Endothelial cell of umbilical vein (primary cell): ENCODE measurements at regions not wholly inside any gene's neighbourhood (a gene's known extent, or its start where the extent isn't known, plus 50 kb on each side); places are given as distances from the start of the nearest gene placed in this dataset.

Experiments
- BruUV-seq: library from RNA; stranded (reverse); fragments of 400-500 nt; replicated peaks from 2 replicates; lab custom pipeline; 2021; lab: Mats Ljungman, UMichigan
- CTCF ChIA-PET: fragments of 300-600, 350-600 bp; sonication (Branson Sonifier 250); formaldehyde crosslinking; loops from one replicate; lab custom pipeline; 2021; ENCODE audit warnings: antibody characterized with exemption, inconsistent platforms; lab: Charles Lee
- POLR2A ChIA-PET: fragments of 300-600, 350-600 bp; sonication (Branson Sonifier 250); formaldehyde crosslinking; loops from one replicate; lab custom pipeline; 2021; ENCODE audit warnings: antibody characterized with exemption, inconsistent platforms; lab: Charles Lee
- DNase-seq: peaks from one replicate; pipeline ENCODE4 v3.0.0-alpha.2; 2011; ENCODE audit warnings: low read depth, low spot score
- FAIRE-seq: peaks from 2 replicates; lab custom pipeline; 2011; peaks lifted over from hg19 to GRCh38; lab: Jason Lieb, UNC
- H2AFZ ChIP-seq: 2 replicates; pipeline ENCODE4 v1.6.0; 2012; ENCODE audit warnings: low read depth, low read length, control low read depth, inconsistent platforms
- H3K27ac ChIP-seq: 2 replicates; pipeline ENCODE4 v1.5.1; 2011; ENCODE audit warnings: low read depth, mild to moderate bottlenecking, control low read depth, low read length, moderate library complexity; ENCODE audit not compliant: insufficient read depth
- H3K27me3 ChIP-seq, 2 experiments: 2 replicates each; pipeline versions ENCODE4 v1.6.0 to v1.6.1; 2011; ENCODE audit warnings: low read length in 2 of 2, mixed read lengths in 1 of 2; ENCODE audit not compliant: control insufficient read depth in 2 of 2, insufficient read depth in 2 of 2
- H3K36me3 ChIP-seq, 2 experiments: 2 replicates in 1 of 2; 3 replicates in 1 of 2; pipeline ENCODE4 v1.5.1; 2011; ENCODE audit warnings: low read length in 2 of 2, mild to moderate bottlenecking in 1 of 2, moderate library complexity in 1 of 2; ENCODE audit not compliant: control insufficient read depth in 2 of 2, insufficient read depth in 2 of 2; ENCODE audit errors: extremely low read depth in 1 of 2
- H3K4me1 ChIP-seq: 3 replicates; pipeline ENCODE4 v1.5.1; 2011; ENCODE audit warnings: mild to moderate bottlenecking, low read length; ENCODE audit not compliant: control insufficient read depth, insufficient read depth; ENCODE audit errors: extremely low read depth
- H3K4me2 ChIP-seq: 2 replicates; pipeline ENCODE4 v1.6.1; 2011; ENCODE audit warnings: low read length, control low read depth, mixed read lengths; ENCODE audit not compliant: insufficient read depth
- H3K4me3 ChIP-seq, 3 experiments: fragments of 200-600 bp in 1 of 3; sonication (generic), shearing (Covaris generic) in 1 of 3; replicated peaks in 1 of 3; 2 replicates each; pipeline ENCODE4 v1.5.1; 2011 to 2016; ENCODE audit warnings: control low read depth in 3 of 3, low read length in 3 of 3, mild to moderate bottlenecking in 2 of 3, inconsistent platforms in 1 of 3, low read depth in 1 of 3, moderate library complexity in 1 of 3; ENCODE audit not compliant: insufficient read depth in 1 of 3
- H3K79me2 ChIP-seq: 2 replicates; pipeline ENCODE4 v1.6.0; 2012; ENCODE audit warnings: low read length, inconsistent platforms; ENCODE audit not compliant: control insufficient read depth, insufficient read depth
- H3K9ac ChIP-seq: replicated peaks from 2 replicates; pipeline ENCODE3; 2011; ENCODE audit warnings: low read length, control low read depth; ENCODE audit not compliant: insufficient read depth; ENCODE audit errors: extremely low read depth
- H3K9me1 ChIP-seq: replicated peaks from 3 replicates; pipeline ENCODE4 v1.6.0; 2011; ENCODE audit warnings: mild to moderate bottlenecking, low read length; ENCODE audit not compliant: control insufficient read depth, insufficient read depth; ENCODE audit errors: extremely low read depth
- H3K9me3 ChIP-seq: replicated peaks from 2 replicates; pipeline ENCODE4 v1.5.1; 2012; ENCODE audit warnings: low read length, inconsistent platforms; ENCODE audit not compliant: control insufficient read depth, insufficient read depth
- H4K20me1 ChIP-seq: replicated peaks from 2 replicates; pipeline ENCODE3; 2011; ENCODE audit warnings: mild to moderate bottlenecking, low read length; ENCODE audit not compliant: control insufficient read depth, insufficient read depth; ENCODE audit errors: extremely low read depth
- CTCF ChIP-seq, 2 donors: IDR thresholded peaks; 1 replicate in 1 of 2; 2 replicates in 1 of 2; pipeline ENCODE4 v1.5.1; 2011; ENCODE audit warnings: low read length in 2 of 2, mild to moderate bottlenecking in 2 of 2, moderate library complexity in 2 of 2, control low read depth in 1 of 2, inconsistent platforms in 1 of 2, low read depth in 1 of 2; ENCODE audit not compliant: insufficient read depth in 1 of 2; ENCODE audit errors: extremely low read depth in 1 of 2
- EZH2 ChIP-seq: IDR thresholded peaks from 2 replicates; pipeline ENCODE4 v1.6.1; 2012; ENCODE audit warnings: borderline replicate concordance, low read depth, mild to moderate bottlenecking, moderate library complexity, low read length, inconsistent platforms; ENCODE audit not compliant: severe bottlenecking
- FOS ChIP-seq: IDR thresholded peaks from 2 replicates; pipeline ENCODE4 v1.6.1; 2011; ENCODE audit warnings: mild to moderate bottlenecking, low read length, moderate library complexity, borderline replicate concordance; ENCODE audit not compliant: insufficient read depth
- GATA2 ChIP-seq: IDR thresholded peaks from 2 replicates; pipeline ENCODE4 v1.7.0; 2011; ENCODE audit warnings: low read depth, mild to moderate bottlenecking, moderate library complexity, mixed read lengths, low read length; ENCODE audit not compliant: insufficient read length, insufficient read depth
- JUN ChIP-seq: IDR thresholded peaks from 2 replicates; pipeline ENCODE4 v1.6.1; 2011; ENCODE audit warnings: borderline replicate concordance, low read depth; ENCODE audit not compliant: insufficient read length, insufficient read depth
- MYC ChIP-seq: IDR thresholded peaks from one replicate; pipeline ENCODE4 v1.6.1; 2011; ENCODE audit warnings: mild to moderate bottlenecking, low read depth, low read length
- POLR2A ChIP-seq: IDR thresholded peaks from 2 replicates; pipeline ENCODE4 v1.6.1; 2012; ENCODE audit warnings: low read depth, mild to moderate bottlenecking, control low read depth, low read length
- POLR2AphosphoS5 ChIP-seq: IDR thresholded peaks from 2 replicates; pipeline ENCODE4 v1.6.1; 2012; ENCODE audit warnings: low read depth, mild to moderate bottlenecking, control low read depth, low read length, moderate library complexity; ENCODE audit not compliant: insufficient read depth
- dilution Hi-C: fragments of 300-500 bp; cut with MboI; formaldehyde crosslinking; loops from one replicate; pipeline ENCODE4 v1.15.0; 2019; ENCODE audit warnings: low sequenced_read_pairs; ENCODE audit not compliant: extremely low pct_ligation_motif_present
- intact Hi-C: fragments of 100-400 bp; cut with micrococcal nuclease; formaldehyde crosslinking; loops from one replicate; pipeline ENCODE4 v1.10.0; 2022
- TF ChIP-seq, protein P1 (sequence below): IDR thresholded peaks from 2 replicates; pipeline ENCODE4 v1.6.1; 2011; ENCODE audit not compliant: insufficient read depth, insufficient read length

DNA sequence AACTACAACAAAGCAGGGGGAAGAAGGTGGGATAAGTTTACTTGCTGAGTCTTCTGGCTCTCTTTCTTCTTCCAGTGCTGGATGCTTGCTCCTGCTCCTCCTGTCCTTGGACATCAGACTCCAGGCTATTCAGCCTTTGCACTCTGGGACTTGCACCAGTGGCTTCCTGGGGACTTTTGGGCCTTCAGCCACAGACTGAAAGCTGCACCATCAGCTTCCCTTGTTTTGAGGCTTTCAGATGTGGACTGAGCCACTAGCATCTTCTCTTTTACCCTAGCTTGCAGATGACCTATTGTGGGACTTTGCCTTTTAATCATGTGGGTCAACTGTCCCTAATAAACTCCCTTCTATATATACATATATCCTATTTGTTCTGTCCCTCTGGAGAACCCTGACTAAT, 173.0 kb upstream of the UFM1 start:
- no peak for DNase-seq
- no peak overlapping the region for H3K9ac ChIP-seq
- BruUV-seq = no TSS peak
- TF ChIP-seq EZH2 (no peak), FOS (no peak), MYC (no peak), GATA2 (no peak), JUN (no peak)
- TF ChIP-seq, protein P1, sequence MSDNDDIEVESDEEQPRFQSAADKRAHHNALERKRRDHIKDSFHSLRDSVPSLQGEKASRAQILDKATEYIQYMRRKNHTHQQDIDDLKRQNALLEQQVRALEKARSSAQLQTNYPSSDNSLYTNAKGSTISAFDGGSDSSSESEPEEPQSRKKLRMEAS = no peak
- no peak for FAIRE-seq
- H3K79me2 ChIP-seq = no peaks in the 10 kb centered on the region
- H3K36me3 ChIP-seq = no peaks in the 10 kb centered on the region
- POLR2A ChIA-PET = no interaction called here
- no peak overlapping the region for H3K4me2 ChIP-seq
- no peak overlapping the region for H2AFZ ChIP-seq
- no peak overlapping the region for H3K4me3 ChIP-seq
- CTCF ChIA-PET = no interaction called here
- dilution Hi-C loops (no loop called here), intact Hi-C loops (no loop called here)
- H3K27me3 ChIP-seq = no peaks in the 10 kb centered on the region
- no peaks in the 10 kb centered on the region for H4K20me1 ChIP-seq
- H3K27ac ChIP-seq = no peak overlapping the region
- H3K4me1 ChIP-seq = no peaks in the 10 kb centered on the region
- no peaks in the 10 kb centered on the region for H3K9me3 ChIP-seq
- H3K9me1 ChIP-seq = no peaks in the 10 kb centered on the region

- Histone ChIP-seq H3K4me3 (no peak overlapping the region), H3K9me1 (no peaks in the 10 kb centered on the region), H3K4me1 (no peaks in the 10 kb centered on the region), H3K4me2 (no peak overlapping the region), H3K36me3 (no peaks in the 10 kb centered on the region), H3K9me3 (no peaks in the 10 kb centered on the region), H3K79me2 (no peaks in the 10 kb centered on the region), H3K27ac (no peak overlapping the region), H3K27me3 (no peaks in the 10 kb centered on the region), H2AFZ (no peak overlapping the region), H4K20me1 (no peaks in the 10 kb centered on the region), H3K9ac (no peak overlapping the region)
- DNase-seq = no peak
- intact Hi-C loops (no loop called here), dilution Hi-C loops (no loop called here)
- no peak for TF ChIP-seq EZH2
- no peak for TF ChIP-seq POLR2A
- no peak for TF ChIP-seq CTCF (IDR thresholded peaks at IDR 0.05; ENCODE audit: extremely low read depth in 1 of 2, insufficient read depth in 1 of 2, low read depth in 1 of 2, low read length in 2 of 2)
- TF ChIP-seq, protein P1 = no peak
- no peak for TF ChIP-seq GATA2
- TF ChIP-seq JUN = no peak
- no peak for TF ChIP-seq FOS
- TF ChIP-seq MYC = no peak
- no peak for TF ChIP-seq POLR2AphosphoS5
- no TSS peak for BruUV-seq
- FAIRE-seq = no peak
- ChIA-PET CTCF (no interaction called here), POLR2A (no interaction called here)
These were observed 176.2 kb upstream of the UFM1 start for GRCh38 chr13:38173403-38173802.
